Body of pancreas (tissue), 4 donors: ENCODE measurements at regions not wholly inside any gene's neighbourhood (a gene's known extent, or its start where the extent isn't known, plus 50 kb on each side); places are given as distances from the start of the nearest gene placed in this dataset.

Experiments used
- ATAC-seq: fragments of 150-250 bp; one replicate; pipeline ENCODE4 v1.9.1; 2016
- DNase-seq, 4 donors: peaks; one replicate each; pipeline ENCODE4 v3.0.0-alpha.2; 2019
- H3K27ac ChIP-seq, 4 donors: fragments of 200-600 bp; sonication (generic); 1 replicate in 3 of 4; 2 replicates in 1 of 4; pipeline versions ENCODE4 v1.5.1 to v1.6.1; 2016 to 2019; ENCODE audit warnings: mild to moderate bottlenecking in 1 of 4, mixed read lengths in 1 of 4, moderate library complexity in 1 of 4
- H3K27me3 ChIP-seq, 2 donors: fragments of 200-600 bp; sonication (generic); one replicate each; pipeline ENCODE4 v1.6.0; 2016; ENCODE audit warnings: mild to moderate bottlenecking in 1 of 2
- H3K36me3 ChIP-seq, 2 donors: fragments of 200-600 bp; sonication (generic); replicated peaks in 1 of 2; 2 replicates each; pipeline ENCODE4 v1.5.1; 2016; ENCODE audit warnings: low read depth in 2 of 2; ENCODE audit not compliant: insufficient read depth in 1 of 2
- H3K4me1 ChIP-seq: fragments of 200-600 bp; sonication (generic); one replicate; pipeline ENCODE4 v1.6.0; 2016
- H3K4me3 ChIP-seq, 2 donors: fragments of 200-600 bp; sonication (generic); 1 replicate in 1 of 2; 2 replicates in 1 of 2; pipeline ENCODE4 v1.5.1; 2016 to 2019
- H3K9me3 ChIP-seq, 3 donors: fragments of 200-600 bp; sonication (generic); 1 replicate in 2 of 3; 2 replicates in 1 of 3; pipeline ENCODE4 v1.5.1; 2016
- POLR2A ChIP-seq, 3 donors: fragments of 450-650 bp; IDR thresholded peaks; one replicate each; pipeline ENCODE4 v1.6.1; 2016; ENCODE audit warnings: antibody characterized with exemption in 3 of 3, mild to moderate bottlenecking in 2 of 3
- WGBS, 2 donors: methylation state at CpG; one replicate each; pipeline ENCODE4 v1.1.5; 2017; 5-methylcytosine and 5-hydroxymethylcytosine counted together
- intact Hi-C: fragments of 100-400 bp; cut with DNase I; formaldehyde crosslinking; loops from one replicate; pipeline ENCODE4 v1.15.1; 2023
- TF ChIP-seq, protein P1 (sequence below), 7 experiments: fragments of 450-650 bp in 4 of 7; fragments of 200-600 bp in 3 of 7; sonication (generic) in 3 of 7; IDR thresholded peaks; one replicate each; pipeline ENCODE4 v1.5.1; 2016 to 2019; ENCODE audit warnings: antibody characterized with exemption in 7 of 7

DNA sequence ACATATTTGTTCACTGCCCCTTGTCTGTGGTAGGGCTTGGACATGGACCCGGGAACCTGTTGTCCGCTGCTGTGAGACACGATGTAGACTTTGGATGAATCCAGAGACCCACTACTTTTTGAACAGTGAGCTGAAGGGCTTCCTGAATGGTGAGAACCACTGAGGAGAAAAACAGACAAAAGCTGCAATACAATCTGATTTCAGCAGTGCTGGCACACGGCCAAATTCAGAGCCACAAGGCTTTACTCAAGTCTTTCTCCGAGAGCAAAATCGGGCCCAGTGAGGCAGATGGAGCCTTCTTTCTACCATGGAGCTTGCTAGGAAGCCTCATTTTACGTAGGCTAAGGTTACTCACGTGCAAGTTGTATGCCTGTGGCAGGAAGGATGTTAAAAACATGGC lies 197.6 kb downstream of the SIPA1L2 start:
- TF ChIP-seq, protein P1, sequence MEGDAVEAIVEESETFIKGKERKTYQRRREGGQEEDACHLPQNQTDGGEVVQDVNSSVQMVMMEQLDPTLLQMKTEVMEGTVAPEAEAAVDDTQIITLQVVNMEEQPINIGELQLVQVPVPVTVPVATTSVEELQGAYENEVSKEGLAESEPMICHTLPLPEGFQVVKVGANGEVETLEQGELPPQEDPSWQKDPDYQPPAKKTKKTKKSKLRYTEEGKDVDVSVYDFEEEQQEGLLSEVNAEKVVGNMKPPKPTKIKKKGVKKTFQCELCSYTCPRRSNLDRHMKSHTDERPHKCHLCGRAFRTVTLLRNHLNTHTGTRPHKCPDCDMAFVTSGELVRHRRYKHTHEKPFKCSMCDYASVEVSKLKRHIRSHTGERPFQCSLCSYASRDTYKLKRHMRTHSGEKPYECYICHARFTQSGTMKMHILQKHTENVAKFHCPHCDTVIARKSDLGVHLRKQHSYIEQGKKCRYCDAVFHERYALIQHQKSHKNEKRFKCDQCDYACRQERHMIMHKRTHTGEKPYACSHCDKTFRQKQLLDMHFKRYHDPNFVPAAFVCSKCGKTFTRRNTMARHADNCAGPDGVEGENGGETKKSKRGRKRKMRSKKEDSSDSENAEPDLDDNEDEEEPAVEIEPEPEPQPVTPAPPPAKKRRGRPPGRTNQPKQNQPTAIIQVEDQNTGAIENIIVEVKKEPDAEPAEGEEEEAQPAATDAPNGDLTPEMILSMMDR (IDR thresholded peaks at IDR 0.05), result no peak
- TF ChIP-seq POLR2A (IDR thresholded peaks at IDR 0.05), result no peak
- WGBS, 2 donors, result 76 to 82% methylated on average over 8 of the region's 8 CpGs
- no peaks in the 10 kb centered on the region for H3K9me3 ChIP-seq
- ATAC-seq (no peak), DNase-seq (no peak)
- H3K36me3 ChIP-seq, result no peaks in the 10 kb centered on the region
- intact Hi-C loops, result no loop called here
- H3K27me3 ChIP-seq, result no peaks in the 10 kb centered on the region
- H3K4me3 ChIP-seq, result no peak overlapping the region
- H3K4me1 ChIP-seq, result no peaks in the 10 kb centered on the region
- no peak overlapping the region for H3K27ac ChIP-seq

DNA sequence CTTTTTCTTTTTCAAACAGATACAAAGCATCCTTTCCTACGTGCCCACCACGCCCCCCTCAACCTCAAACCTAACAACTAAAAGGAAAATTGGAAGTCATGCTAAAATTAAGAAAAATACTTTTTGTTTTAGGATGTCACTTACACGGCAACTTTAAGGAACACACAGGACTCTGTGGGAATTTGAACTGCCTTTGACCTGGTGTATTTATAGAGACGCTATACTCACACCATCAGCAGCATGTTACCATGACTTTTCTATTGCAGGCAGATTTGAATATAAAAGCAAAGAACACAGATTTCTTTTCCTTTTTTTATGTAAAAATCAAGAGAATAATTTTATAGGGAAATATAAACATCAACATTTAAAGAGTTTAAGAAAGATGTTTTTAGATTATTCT lies 198.2 kb downstream of the SIPA1L2 start:
- no peak overlapping the region for H3K4me3 ChIP-seq
- WGBS, 2 donors, result 80 to 85% methylated on average over 4 of the region's 4 CpGs
- intact Hi-C loops, result no loop called here
- TF ChIP-seq, protein P1 (IDR thresholded peaks at IDR 0.05), result no peak
- no peak for TF ChIP-seq POLR2A (IDR thresholded peaks at IDR 0.05)
- no peak overlapping the region for H3K27ac ChIP-seq
- no peaks in the 10 kb centered on the region for H3K36me3 ChIP-seq
- H3K4me1 ChIP-seq, result no peaks in the 10 kb centered on the region
- H3K27me3 ChIP-seq, result no peaks in the 10 kb centered on the region
- no peaks in the 10 kb centered on the region for H3K9me3 ChIP-seq
- DNase-seq, result no peak
- no peak for ATAC-seq

DNA sequence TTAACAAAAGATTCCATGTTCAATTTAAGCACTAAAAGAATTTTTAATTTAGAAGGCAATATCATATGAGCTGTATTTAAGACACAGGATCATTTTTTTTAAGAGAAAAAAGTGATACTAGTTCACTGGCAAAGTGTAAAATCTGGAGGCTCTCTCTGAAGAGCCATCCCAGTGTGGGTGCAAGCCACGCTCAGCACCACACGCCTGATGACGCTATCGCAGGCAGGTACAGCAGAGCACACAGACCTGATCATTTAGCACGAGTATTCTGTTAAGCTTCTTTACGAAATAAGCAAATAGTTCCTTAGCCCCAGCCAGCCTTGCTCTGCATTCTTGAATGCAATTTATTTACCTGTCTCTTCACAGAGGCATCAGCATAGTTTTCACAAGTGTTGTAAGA lies 198.6 kb downstream of the SIPA1L2 start:
- 78 to 86% methylated on average over 6 of the region's 6 CpGs for WGBS, 2 donors
- H3K27me3 ChIP-seq, result no peaks in the 10 kb centered on the region
- no peaks in the 10 kb centered on the region for H3K4me1 ChIP-seq
- TF ChIP-seq, protein P1 (IDR thresholded peaks at IDR 0.05), result no peak
- TF ChIP-seq POLR2A (IDR thresholded peaks at IDR 0.05), result no peak
- ATAC-seq (no peak), DNase-seq (no peak)
- intact Hi-C loops, result no loop called here
- H3K4me3 ChIP-seq, result no peak overlapping the region
- H3K9me3 ChIP-seq, result no peaks in the 10 kb centered on the region
- no peaks in the 10 kb centered on the region for H3K36me3 ChIP-seq
- H3K27ac ChIP-seq, result no peak overlapping the region

DNA sequence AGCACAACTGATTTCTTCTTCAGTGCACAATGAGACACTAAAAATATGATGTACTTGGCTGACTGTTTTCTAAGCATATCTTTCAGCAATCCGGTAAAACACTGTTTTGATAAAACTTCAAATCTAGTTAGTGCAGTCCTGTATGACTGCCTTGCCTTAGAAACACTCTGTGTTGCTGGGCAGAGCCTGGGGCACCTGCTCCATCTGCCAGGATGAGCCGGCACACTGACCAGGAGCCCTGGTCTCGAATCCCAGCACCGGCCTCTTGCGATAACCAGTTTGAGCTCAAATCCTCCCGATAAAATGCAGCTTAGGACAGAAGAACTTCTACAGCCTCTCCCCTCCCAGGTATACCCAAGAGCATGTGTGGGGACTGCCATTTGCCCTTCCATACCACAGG lies 199.5 kb downstream of the SIPA1L2 start:
- no peak overlapping the region for H3K27ac ChIP-seq
- DNase-seq (no peak), ATAC-seq (no peak)
- intact Hi-C loops, result no loop called here
- WGBS, 2 donors, result 91% methylated on average over 6 of the region's 6 CpGs
- H3K9me3 ChIP-seq, result no peaks in the 10 kb centered on the region
- H3K27me3 ChIP-seq, result no peaks in the 10 kb centered on the region
- no peaks in the 10 kb centered on the region for H3K4me1 ChIP-seq
- H3K4me3 ChIP-seq, result no peak overlapping the region
- H3K36me3 ChIP-seq, result no peaks in the 10 kb centered on the region
- TF ChIP-seq, protein P1 (IDR thresholded peaks at IDR 0.05), result no peak
- TF ChIP-seq POLR2A (IDR thresholded peaks at IDR 0.05), result no peak

DNA sequence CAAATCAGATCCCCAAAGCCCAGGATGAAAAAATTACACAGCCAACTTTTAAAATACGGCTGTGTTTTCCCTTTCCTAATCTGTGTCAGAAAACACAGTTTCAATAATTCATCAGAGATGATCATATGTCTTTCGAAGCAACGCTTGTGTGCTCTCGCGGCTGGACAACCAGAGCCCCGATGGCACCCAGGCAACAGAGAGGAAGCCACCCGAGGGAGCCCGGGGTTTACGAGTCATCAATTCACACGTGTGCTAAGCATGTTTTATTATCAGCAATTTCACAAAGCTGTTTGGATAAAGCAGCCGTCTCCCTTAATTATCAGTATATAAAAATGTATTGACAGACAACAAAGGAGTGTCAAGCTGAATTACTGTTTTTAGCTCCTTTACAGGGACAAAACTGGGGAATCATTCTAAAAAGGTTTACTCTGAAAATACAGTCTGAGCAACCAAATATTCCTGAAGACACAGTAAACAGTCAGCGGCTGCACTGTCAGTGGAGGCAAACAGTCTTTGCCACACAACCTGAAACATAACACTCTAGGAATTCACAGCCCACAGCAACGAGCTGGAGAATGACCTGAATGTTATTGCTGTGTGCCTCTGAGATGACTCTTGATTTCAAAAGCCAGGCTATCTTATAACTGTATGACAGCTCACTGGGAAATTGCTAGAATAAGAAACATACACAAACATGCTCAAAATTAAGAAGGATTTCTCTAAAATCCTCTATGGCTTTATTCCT lies 201.0 kb downstream of the SIPA1L2 start:
- intact Hi-C loops, result no loop called here
- ATAC-seq, result no peak
- TF ChIP-seq POLR2A (IDR thresholded peaks at IDR 0.05), result no peak
- TF ChIP-seq, protein P1 (IDR thresholded peaks at IDR 0.05), result no peak
- no peak overlapping the region for H3K4me3 ChIP-seq
- no peaks in the 10 kb centered on the region for H3K27me3 ChIP-seq
- DNase-seq, result no peak
- no peaks in the 10 kb centered on the region for H3K4me1 ChIP-seq
- no peaks in the 10 kb centered on the region for H3K9me3 ChIP-seq
- no peak overlapping the region for H3K27ac ChIP-seq
- WGBS, 2 donors, result 65 to 67% methylated on average over 13 of the region's 13 CpGs
- H3K36me3 ChIP-seq, result no peaks in the 10 kb centered on the region
